GM12892 (cell line): ENCODE measurements at regions not wholly inside any gene's neighbourhood (a gene's known extent, or its start where the extent isn't known, plus 50 kb on each side); places are given as distances from the start of the nearest gene placed in this dataset.

Source experiments
- POLR2AphosphoS5 ChIP-seq: IDR thresholded peaks from 2 replicates; pipeline ENCODE4 v1.6.1; 2011; ENCODE audit warnings: low read depth, low read length, control low read depth
- TAF1 ChIP-seq: IDR thresholded peaks from 2 replicates; pipeline ENCODE4 v1.6.1; 2011; ENCODE audit warnings: low read depth, mild to moderate bottlenecking, control low read depth, low read length, borderline replicate concordance

DNA sequence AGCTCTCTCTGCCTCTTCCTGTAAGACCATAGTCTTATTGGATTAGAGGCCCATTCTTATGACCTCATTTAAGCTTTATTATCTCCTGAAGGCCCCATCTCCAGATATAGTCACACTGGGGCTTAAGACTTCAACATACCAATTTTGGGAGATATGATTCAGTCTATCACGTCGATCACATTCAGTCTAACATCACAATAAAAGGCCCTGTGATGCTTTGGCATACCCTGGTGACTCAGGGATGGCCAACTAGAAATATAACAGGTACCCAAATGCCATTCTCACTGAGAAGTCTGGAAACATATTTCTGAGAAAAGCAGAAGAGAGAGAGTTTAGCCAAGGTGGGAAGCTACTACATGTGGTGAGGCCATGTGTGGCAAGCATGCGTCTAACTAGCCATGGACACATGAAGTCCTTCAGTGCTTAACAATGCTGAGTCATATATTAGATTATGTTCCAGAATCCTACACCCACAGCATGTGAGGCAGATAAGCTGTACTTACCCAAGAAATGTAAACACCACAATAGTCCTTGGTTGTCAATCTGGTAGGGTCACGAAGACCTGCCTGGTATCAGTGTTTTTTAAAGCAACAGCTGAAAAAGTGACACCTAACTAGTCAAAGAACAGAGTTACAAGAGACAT lies 485.1 kb downstream of the FOXO1 start:
- TF ChIP-seq POLR2AphosphoS5 (no peak), TAF1 (no peak)
